DMS 273 (cell line): ENCODE measurements at regions not wholly inside any gene's neighbourhood (a gene's known extent, or its start where the extent isn't known, plus 50 kb on each side); places are given as distances from the start of the nearest gene placed in this dataset.

Source experiments
- DNase-seq: peaks from one replicate; lab custom pipeline; 2025; ENCODE audit not compliant: unreplicated experiment; lab: John Stamatoyannopoulos, UW

- DNase-seq = no peak
Observed at GRCh38 chr19:30293051-30293785, 79.0 kb upstream of the ZNF536 start.

GRCh38 chr19:30297969-30298368, 74.2 kb upstream of the ZNF536 start:
- no peak for DNase-seq

GRCh38 chr19:30303131-30303654, 69.0 kb upstream of the ZNF536 start:
- DNase-seq = no peak

GRCh38 chr19:30304540-30304939, 67.6 kb upstream of the ZNF536 start:
- no peak for DNase-seq

GRCh38 chr19:30305346-30306060, 66.7 kb upstream of the ZNF536 start:
- DNase-seq = no peak

GRCh38 chr19:30307191-30307974, 64.8 kb upstream of the ZNF536 start:
- no peak for DNase-seq

GRCh38 chr19:30309176-30309575, 63.0 kb upstream of the ZNF536 start:
- no peak for DNase-seq

GRCh38 chr19:30309905-30310601, 62.1 kb upstream of the ZNF536 start:
- DNase-seq = no peak

- no peak for DNase-seq
Observed at GRCh38 chr19:30310602-30311263, 61.5 kb upstream of the ZNF536 start.

- DNase-seq = no peak
Observed at GRCh38 chr19:30311911-30312310, 60.3 kb upstream of the ZNF536 start.

- DNase-seq = no peak
Observed at GRCh38 chr19:30312582-30313352, 59.4 kb upstream of the ZNF536 start.

- DNase-seq = no peak
Observed at GRCh38 chr19:30313353-30313750, 58.8 kb upstream of the ZNF536 start.

GRCh38 chr19:30314056-30314804, 58.0 kb upstream of the ZNF536 start:
- no peak for DNase-seq

- DNase-seq = no peak
Observed at GRCh38 chr19:30314805-30315155, 57.4 kb upstream of the ZNF536 start.

GRCh38 chr19:30315159-30315558, 57.0 kb upstream of the ZNF536 start:
- no peak for DNase-seq

- DNase-seq = no peak
Observed at GRCh38 chr19:30316000-30316491, 56.1 kb upstream of the ZNF536 start.

GRCh38 chr19:30316560-30317106, 55.6 kb upstream of the ZNF536 start:
- DNase-seq = no peak

GRCh38 chr19:30317403-30317802, 54.8 kb upstream of the ZNF536 start:
- DNase-seq = no peak

- DNase-seq = no peak
Observed at GRCh38 chr19:30318261-30318660, 53.9 kb upstream of the ZNF536 start.
